Subcutaneous abdominal adipose tissue (tissue), 5 donors: ENCODE measurements at regions not wholly inside any gene's neighbourhood (a gene's known extent, or its start where the extent isn't known, plus 50 kb on each side); places are given as distances from the start of the nearest gene placed in this dataset.

Source experiments
- H3K27ac ChIP-seq: one replicate; pipeline ENCODE4 v1.7.0; 2013; ENCODE audit warnings: low read depth, mild to moderate bottlenecking, inconsistent platforms, low read length, moderate library complexity
- H3K27me3 ChIP-seq, 5 donors: one replicate each; pipeline ENCODE4 v1.7.0; 2013; ENCODE audit warnings: low read length in 5 of 5, inconsistent platforms in 1 of 5; ENCODE audit not compliant: control insufficient read depth in 5 of 5, insufficient read depth in 4 of 5
- H3K36me3 ChIP-seq, 5 donors: one replicate each; pipeline ENCODE4 v1.7.0; 2013; ENCODE audit warnings: low read length in 5 of 5; ENCODE audit not compliant: control insufficient read depth in 5 of 5, insufficient read depth in 5 of 5
- H3K4me1 ChIP-seq, 5 donors: one replicate each; pipeline ENCODE4 v1.7.0; 2013; ENCODE audit warnings: low read length in 5 of 5, mild to moderate bottlenecking in 3 of 5, moderate library complexity in 1 of 5; ENCODE audit not compliant: control insufficient read depth in 5 of 5, insufficient read depth in 5 of 5
- H3K4me3 ChIP-seq, 5 donors: one replicate each; pipeline ENCODE4 v1.7.0; 2013; ENCODE audit warnings: low read length in 5 of 5, low read depth in 1 of 5
- H3K9ac ChIP-seq, 5 donors: one replicate each; pipeline ENCODE4 v1.7.0; 2013; ENCODE audit warnings: low read length in 5 of 5, mild to moderate bottlenecking in 4 of 5, moderate library complexity in 3 of 5
- H3K9me3 ChIP-seq, 5 donors: one replicate each; pipeline ENCODE4 v1.7.0; 2013; ENCODE audit warnings: low read length in 5 of 5; ENCODE audit not compliant: control insufficient read depth in 5 of 5
- donor health status: healthy.
- donor health status: healthy.
- donor health status: healthy.
- donor health status: healthy.
- donor health status: healthy.

GRCh38 chr4:81528200-81528599, 56.5 kb upstream of the RASGEF1B start:
- H3K4me1 ChIP-seq = peaks cover 0 to 22% (median 3%) of the 10 kb centered on the region in 5 donors
- no peak overlapping the region for H3K4me3 ChIP-seq
- no peaks in the 10 kb centered on the region for H3K27me3 ChIP-seq
- peaks cover 0 to 10% (median 5%) of the 10 kb centered on the region in 5 donors for H3K9me3 ChIP-seq
- H3K27ac ChIP-seq = no peak overlapping the region
- no peaks in the 10 kb centered on the region for H3K36me3 ChIP-seq
- H3K9ac ChIP-seq = no peak overlapping the region

- Histone ChIP-seq H3K9me3 (peaks cover 0 to 10% (median 5%) of the 10 kb centered on the region in 5 donors), H3K27ac (no peak overlapping the region), H3K4me1 (peaks cover 0 to 22% (median 3%) of the 10 kb centered on the region in 5 donors), H3K9ac (no peak overlapping the region), H3K4me3 (no peak overlapping the region), H3K36me3 (no peaks in the 10 kb centered on the region), H3K27me3 (no peaks in the 10 kb centered on the region)
Measured at GRCh38 chr4:81527709-81528108, 56.0 kb upstream of the RASGEF1B start.

GRCh38 chr4:81527115-81527514, 55.4 kb upstream of the RASGEF1B start:
- H3K27me3 ChIP-seq = no peaks in the 10 kb centered on the region
- H3K27ac ChIP-seq = no peak overlapping the region
- peaks cover 0 to 10% (median 5%) of the 10 kb centered on the region in 5 donors for H3K9me3 ChIP-seq
- H3K4me3 ChIP-seq = no peak overlapping the region
- H3K4me1 ChIP-seq = peaks cover 0 to 22% (median 3%) of the 10 kb centered on the region in 5 donors
- no peaks in the 10 kb centered on the region for H3K36me3 ChIP-seq
- no peak overlapping the region for H3K9ac ChIP-seq

- no peak overlapping the region for H3K4me3 ChIP-seq
- peaks cover 0 to 10% (median 5%) of the 10 kb centered on the region in 5 donors for H3K9me3 ChIP-seq
- H3K9ac ChIP-seq = no peak overlapping the region
- peaks cover 0 to 23% (median 3%) of the 10 kb centered on the region in 5 donors for H3K4me1 ChIP-seq
- no peak overlapping the region for H3K27ac ChIP-seq
- no peaks in the 10 kb centered on the region for H3K27me3 ChIP-seq
- no peaks in the 10 kb centered on the region for H3K36me3 ChIP-seq
Measured at GRCh38 chr4:81526706-81527105, 55.0 kb upstream of the RASGEF1B start.

- Histone ChIP-seq H3K4me3 (no peak overlapping the region), H3K27ac (no peak overlapping the region), H3K4me1 (peaks cover 0 to 20% (median 3%) of the 10 kb centered on the region in 5 donors), H3K9ac (no peak overlapping the region), H3K27me3 (no peaks in the 10 kb centered on the region), H3K36me3 (no peaks in the 10 kb centered on the region), H3K9me3 (peaks cover 0 to 10% (median 5%) of the 10 kb centered on the region in 5 donors)
Measured at GRCh38 chr4:81523672-81524327, 52.1 kb upstream of the RASGEF1B start.

- Histone ChIP-seq H3K4me1 (peaks cover 0 to 25% (median 7%) of the 10 kb centered on the region in 5 donors), H3K9me3 (peaks cover 0 to 3% (median 0%) of the 10 kb centered on the region in 5 donors), H3K4me3 (no peak overlapping the region), H3K27ac (no peak overlapping the region), H3K27me3 (no peaks in the 10 kb centered on the region), H3K9ac (no peak overlapping the region), H3K36me3 (no peaks in the 10 kb centered on the region)
Measured at GRCh38 chr4:81522711-81523110, 51.0 kb upstream of the RASGEF1B start.

- Histone ChIP-seq H3K4me3 (no peak overlapping the region), H3K36me3 (no peaks in the 10 kb centered on the region), H3K27ac (no peak overlapping the region), H3K27me3 (no peaks in the 10 kb centered on the region), H3K9me3 (no peaks in the 10 kb centered on the region), H3K9ac (no peak overlapping the region), H3K4me1 (peaks cover 0 to 18% (median 7%) of the 10 kb centered on the region in 5 donors)
Measured at GRCh38 chr4:81521708-81522107, 50.0 kb upstream of the RASGEF1B start.
